ENCODE measurements at regions not wholly inside any gene's neighbourhood (a gene's known extent, or its start where the extent isn't known, plus 50 kb on each side); places are given as distances from the start of the nearest gene placed in this dataset.

DNA sequence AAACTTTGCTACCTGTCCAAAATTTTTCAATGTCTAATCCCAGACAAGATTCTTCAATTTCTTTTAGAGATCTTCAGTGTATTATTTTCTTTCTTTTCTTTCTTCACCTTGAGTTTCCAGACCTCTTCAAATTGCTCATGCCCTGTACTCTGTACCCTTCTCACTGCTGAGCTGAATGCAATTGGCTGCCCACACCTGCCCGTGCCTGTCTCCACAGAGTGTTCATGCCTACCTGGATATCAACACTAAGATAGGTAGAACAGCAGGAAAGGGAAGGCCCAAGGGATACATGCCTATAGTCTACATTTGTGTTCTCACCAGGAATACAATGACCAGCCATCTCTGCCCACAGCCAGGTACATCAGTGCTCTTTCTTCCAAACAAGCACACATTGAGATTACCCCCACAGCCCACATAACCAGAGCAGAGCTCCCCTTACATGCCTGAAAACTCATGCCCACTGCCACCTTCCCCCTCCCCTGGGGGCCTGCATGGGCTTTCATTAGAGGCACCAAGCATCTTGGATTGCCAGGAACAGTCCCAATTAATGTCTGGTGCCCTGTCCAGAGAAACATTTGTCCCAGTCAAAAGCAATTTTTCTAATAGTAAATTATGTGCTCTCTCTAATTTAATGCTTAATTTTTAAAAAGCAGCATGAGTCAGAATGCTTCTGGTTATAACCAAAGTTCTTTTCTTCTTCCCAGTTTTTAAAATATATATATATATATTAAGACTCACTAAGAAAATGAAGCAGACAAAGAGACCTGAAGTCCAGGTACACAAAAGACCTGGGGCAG lies 134.9 kb upstream of the SLC14A2 start:
- H3K27ac ChIP-seq, result no peak overlapping the region
- WGBS, 2 donors, result 56 to 97% methylated on average over 1 of the region's 1 CpG
- TF ChIP-seq, protein P1, sequence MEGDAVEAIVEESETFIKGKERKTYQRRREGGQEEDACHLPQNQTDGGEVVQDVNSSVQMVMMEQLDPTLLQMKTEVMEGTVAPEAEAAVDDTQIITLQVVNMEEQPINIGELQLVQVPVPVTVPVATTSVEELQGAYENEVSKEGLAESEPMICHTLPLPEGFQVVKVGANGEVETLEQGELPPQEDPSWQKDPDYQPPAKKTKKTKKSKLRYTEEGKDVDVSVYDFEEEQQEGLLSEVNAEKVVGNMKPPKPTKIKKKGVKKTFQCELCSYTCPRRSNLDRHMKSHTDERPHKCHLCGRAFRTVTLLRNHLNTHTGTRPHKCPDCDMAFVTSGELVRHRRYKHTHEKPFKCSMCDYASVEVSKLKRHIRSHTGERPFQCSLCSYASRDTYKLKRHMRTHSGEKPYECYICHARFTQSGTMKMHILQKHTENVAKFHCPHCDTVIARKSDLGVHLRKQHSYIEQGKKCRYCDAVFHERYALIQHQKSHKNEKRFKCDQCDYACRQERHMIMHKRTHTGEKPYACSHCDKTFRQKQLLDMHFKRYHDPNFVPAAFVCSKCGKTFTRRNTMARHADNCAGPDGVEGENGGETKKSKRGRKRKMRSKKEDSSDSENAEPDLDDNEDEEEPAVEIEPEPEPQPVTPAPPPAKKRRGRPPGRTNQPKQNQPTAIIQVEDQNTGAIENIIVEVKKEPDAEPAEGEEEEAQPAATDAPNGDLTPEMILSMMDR (IDR thresholded peaks at IDR 0.05), result no peak
- TF ChIP-seq POLR2A (IDR thresholded peaks at IDR 0.05), result no peak
- H3K27me3 ChIP-seq, result no peaks in the 10 kb centered on the region
- intact Hi-C loops (cut with DNase I), result no loop called here
- no peaks in the 10 kb centered on the region for H3K36me3 ChIP-seq
- no peak overlapping the region for H3K4me3 ChIP-seq (replicated peaks in 1 of 3)
- no peak for DNase-seq
- H3K4me1 ChIP-seq, result no peaks in the 10 kb centered on the region
- no peaks in the 10 kb centered on the region for H3K9me3 ChIP-seq

DNA sequence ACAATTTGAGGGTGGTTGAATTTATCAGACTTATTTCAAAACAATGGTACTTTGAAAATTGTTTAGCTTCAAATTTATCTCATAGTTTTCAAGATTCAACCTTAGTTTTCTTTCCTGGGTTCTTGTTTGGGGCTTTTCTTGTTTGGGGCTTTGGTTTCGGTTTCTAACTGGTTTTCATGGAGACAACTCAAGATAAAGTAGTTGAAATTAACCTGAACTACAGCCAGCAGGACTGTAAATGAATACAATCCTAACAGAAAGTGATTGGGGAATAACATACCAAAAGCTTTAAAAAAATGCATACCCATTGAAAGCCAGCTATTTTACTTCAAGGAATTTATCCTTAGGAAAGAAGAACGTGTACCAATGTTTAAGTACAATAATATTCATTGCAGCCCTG lies 133.5 kb upstream of the SLC14A2 start:
- no peak for TF ChIP-seq POLR2A (IDR thresholded peaks at IDR 0.05)
- TF ChIP-seq, protein P1 (IDR thresholded peaks at IDR 0.05), result no peak
- Histone ChIP-seq H3K9me3 (no peaks in the 10 kb centered on the region), H3K4me3 (replicated peaks in 1 of 3) (no peak overlapping the region), H3K4me1 (no peaks in the 10 kb centered on the region), H3K27ac (no peak overlapping the region), H3K36me3 (no peaks in the 10 kb centered on the region), H3K27me3 (no peaks in the 10 kb centered on the region)
- 43 to 65% methylated on average over 2 of the region's 2 CpGs for WGBS, 2 donors
- intact Hi-C loops (cut with DNase I), result no loop called here
- DNase-seq, result no peak

GRCh38 chr18:45482286-45482685 lies 133.0 kb upstream of the SLC14A2 start:
- Histone ChIP-seq H3K27ac (no peak overlapping the region), H3K4me1 (no peaks in the 10 kb centered on the region), H3K27me3 (no peaks in the 10 kb centered on the region), H3K36me3 (no peaks in the 10 kb centered on the region), H3K9me3 (no peaks in the 10 kb centered on the region), H3K4me3 (replicated peaks in 1 of 3) (no peak overlapping the region)
- no peak for DNase-seq
- no peak for TF ChIP-seq POLR2A (IDR thresholded peaks at IDR 0.05)
- intact Hi-C loops (cut with DNase I), result no loop called here
- WGBS, 2 donors, result 8 to 24% methylated on average over 1 of the region's 1 CpG

- no peaks in the 10 kb centered on the region for H3K36me3 ChIP-seq
- TF ChIP-seq, protein P1 (IDR thresholded peaks at IDR 0.05), result no peak
- no peak for TF ChIP-seq POLR2A (IDR thresholded peaks at IDR 0.05)
- no peak for DNase-seq
- no peaks in the 10 kb centered on the region for H3K4me1 ChIP-seq
- H3K4me3 ChIP-seq (replicated peaks in 1 of 3), result no peak overlapping the region
- intact Hi-C loops (cut with DNase I), result no loop called here
- H3K9me3 ChIP-seq, result no peaks in the 10 kb centered on the region
- H3K27ac ChIP-seq, result no peak overlapping the region
- H3K27me3 ChIP-seq, result no peaks in the 10 kb centered on the region
- WGBS, 2 donors, result 84 to 90% methylated on average over 3 of the region's 3 CpGs
These were observed 127.7 kb upstream of the SLC14A2 start for GRCh38 chr18:45487581-45487980.

GRCh38 chr18:45488645-45489044 lies 126.6 kb upstream of the SLC14A2 start:
- H3K4me3 ChIP-seq (replicated peaks in 1 of 3), result no peak overlapping the region
- intact Hi-C loops (cut with DNase I), result no loop called here
- H3K4me1 ChIP-seq, result no peaks in the 10 kb centered on the region
- H3K27me3 ChIP-seq, result no peaks in the 10 kb centered on the region
- WGBS, 2 donors, result 52 to 53% methylated on average over 3 of the region's 3 CpGs
- H3K9me3 ChIP-seq, result no peaks in the 10 kb centered on the region
- TF ChIP-seq POLR2A (IDR thresholded peaks at IDR 0.05), result no peak
- TF ChIP-seq, protein P1 (IDR thresholded peaks at IDR 0.05), result no peak
- DNase-seq, result no peak
- no peak overlapping the region for H3K27ac ChIP-seq
- no peaks in the 10 kb centered on the region for H3K36me3 ChIP-seq
